Panc1 (cell line): ENCODE measurements at regions not wholly inside any gene's neighbourhood (a gene's known extent, or its start where the extent isn't known, plus 50 kb on each side); places are given as distances from the start of the nearest gene placed in this dataset.

ENCODE experiments used
- ATAC-seq: fragments of 200-7000 bp; cut with Tn5 transposase; 2 replicates; pipeline ENCODE4 v1.9.1; 2020; ENCODE audit warnings: mild to moderate bottlenecking, moderate library complexity
- BruUV-seq: library from RNA; stranded (reverse); fragments of 400-500 nt; replicated peaks from 2 replicates; lab custom pipeline; 2021; lab: Mats Ljungman, UMichigan
- CTCF ChIA-PET: fragments of 300-600 bp; sonication (Branson Sonifier 250); formaldehyde crosslinking; loops from one replicate; lab custom pipeline; 2022; ENCODE audit warnings: antibody characterized with exemption; lab: Charles Lee
- POLR2A ChIA-PET: fragments of 300-600 bp; sonication (Branson Sonifier 250); formaldehyde crosslinking; loops from one replicate; lab custom pipeline; 2022; ENCODE audit warnings: antibody characterized with exemption; lab: Charles Lee
- DNase-seq: peaks from one replicate; pipeline ENCODE4 v3.0.0-alpha.2; 2010; ENCODE audit warnings: low read depth, low spot score
- H3K27ac ChIP-seq: 2 replicates; pipeline ENCODE4 v1.5.1; 2011; ENCODE audit warnings: mild to moderate bottlenecking, low read length, inconsistent platforms
- H3K27me3 ChIP-seq: fragments of 200-500 bp; sonication (Bioruptor generic); 2 replicates; pipeline ENCODE4 v1.6.0; 2014; ENCODE audit warnings: low read length, inconsistent platforms; ENCODE audit not compliant: control insufficient read depth, insufficient read depth
- H3K36me3 ChIP-seq: fragments of 200-500 bp; sonication (Bioruptor generic); 2 replicates; pipeline ENCODE4 v1.5.1; 2014; ENCODE audit warnings: inconsistent platforms, mild to moderate bottlenecking, low read length, moderate library complexity; ENCODE audit not compliant: control insufficient read depth, insufficient read depth
- H3K4me1 ChIP-seq: 2 replicates; pipeline ENCODE4 v1.5.1; 2011; ENCODE audit warnings: inconsistent platforms, mild to moderate bottlenecking, low read length, moderate library complexity; ENCODE audit not compliant: control insufficient read depth, insufficient read depth
- H3K4me3 ChIP-seq, 2 experiments: 2 replicates each; pipeline ENCODE4 v1.5.1; 2011 to 2012; ENCODE audit warnings: low read depth in 2 of 2, low read length in 2 of 2, mild to moderate bottlenecking in 2 of 2, inconsistent platforms in 1 of 2, moderate library complexity in 1 of 2
- H3K9me3 ChIP-seq: fragments of 200-500 bp; sonication (Bioruptor generic); 2 replicates; pipeline ENCODE4 v1.5.1; 2014; ENCODE audit warnings: low read depth, mild to moderate bottlenecking, inconsistent platforms, low read length, moderate library complexity; ENCODE audit not compliant: control insufficient read depth, insufficient read depth
- CTCF ChIP-seq: fragments of 450-650 bp; IDR thresholded peaks from 2 replicates; pipeline ENCODE4 v1.5.1; 2017; ENCODE audit warnings: mild to moderate bottlenecking
- POLR2AphosphoS5 ChIP-seq: IDR thresholded peaks from 2 replicates; pipeline ENCODE4 v1.6.1; 2012; ENCODE audit warnings: mild to moderate bottlenecking, low read depth, low read length, moderate library complexity
- REST ChIP-seq, 2 experiments: IDR thresholded peaks; 2 replicates each; pipeline ENCODE4 v1.6.1; 2011 to 2012; ENCODE audit warnings: low read depth in 2 of 2, control low read depth in 1 of 2, low read length in 1 of 2, mild to moderate bottlenecking in 1 of 2, moderate library complexity in 1 of 2; ENCODE audit not compliant: insufficient read depth in 1 of 2
- SIN3A ChIP-seq: IDR thresholded peaks from 2 replicates; pipeline ENCODE4 v1.6.1; 2012; ENCODE audit warnings: low read depth, mild to moderate bottlenecking, low read length, moderate library complexity, borderline replicate concordance; ENCODE audit not compliant: insufficient read depth
- TCF7L2 ChIP-seq: IDR thresholded peaks from 2 replicates; pipeline ENCODE4 v1.6.1; 2011; ENCODE audit warnings: mild to moderate bottlenecking, low read depth, low read length, inconsistent platforms
- in situ Hi-C: cut with HindIII; loops from 2 replicates; pipeline ENCODE4 v1.10.0; 2016; ENCODE audit warnings: low sequenced_read_pairs, low pct_unique_long_range_greater_than_20kb
- intact Hi-C: fragments of 100-400 bp; cut with micrococcal nuclease; formaldehyde crosslinking; loops from one replicate; pipeline ENCODE4 v1.10.0; 2022; ENCODE audit not compliant: unreplicated experiment

GRCh38 chr11:119476666-119477331 lies 53.8 kb upstream of the THY1 start:
- BruUV-seq, result no TSS peak
- Histone ChIP-seq H3K9me3 (no peaks in the 10 kb centered on the region), H3K4me3 (no peak overlapping the region), H3K4me1 (no peaks in the 10 kb centered on the region), H3K36me3 (no peaks in the 10 kb centered on the region), H3K27me3 (no peaks in the 10 kb centered on the region), H3K27ac (no peak overlapping the region)
- ChIA-PET POLR2A (no interaction called here), CTCF (interaction anchor here (1.6 kb wide), 1 partner anchor 15 kb away, joined by 3 read pairs; no protein-coding TSS in a partner anchor)
- DNase-seq, result no peak
- in situ Hi-C loops, result no loop called here
- no peak for TF ChIP-seq POLR2AphosphoS5
- no peak for TF ChIP-seq TCF7L2
- no peak for TF ChIP-seq REST (IDR thresholded peaks at IDR 0.05; ENCODE audit: insufficient read depth in 1 of 2, low read depth in 2 of 2, low read length in 1 of 2)
- no peak for TF ChIP-seq CTCF
- TF ChIP-seq SIN3A, result no peak
- no peak for ATAC-seq
- intact Hi-C loops, result no loop called here

- BruUV-seq, result no TSS peak
- ATAC-seq (no peak), DNase-seq (no peak)
- H3K4me1 ChIP-seq, result no peaks in the 10 kb centered on the region
- intact Hi-C loops, result no loop called here
- no peaks in the 10 kb centered on the region for H3K27me3 ChIP-seq
- TF ChIP-seq SIN3A, result no peak
- no peak for TF ChIP-seq REST (IDR thresholded peaks at IDR 0.05; ENCODE audit: insufficient read depth in 1 of 2, low read depth in 2 of 2, low read length in 1 of 2)
- TF ChIP-seq TCF7L2, result no peak
- no peak for TF ChIP-seq POLR2AphosphoS5
- no peak overlapping the region for H3K27ac ChIP-seq
- H3K36me3 ChIP-seq, result no peaks in the 10 kb centered on the region
- no peaks in the 10 kb centered on the region for H3K9me3 ChIP-seq
- POLR2A ChIA-PET, result no interaction called here
- CTCF ChIA-PET, result no interaction called here
- in situ Hi-C loops, result no loop called here
- H3K4me3 ChIP-seq, result no peak overlapping the region
Measured at GRCh38 chr11:119476038-119476437, 53.1 kb upstream of the THY1 start.
